ENCODE measurements at regions not wholly inside any gene's neighbourhood (a gene's known extent, or its start where the extent isn't known, plus 50 kb on each side); places are given as distances from the start of the nearest gene placed in this dataset.
"Not testable (repeated sequence)": the region's sequence is repeated elsewhere in the genome, so short reads cannot be mapped to it uniquely, and the experiment has no call there.

GRCh38 chr12:75699728-75700496, 188.5 kb upstream of the KRR1 start:
- H3K36me3 Mint-ChIP-seq (ENCODE audit: low read depth): no peaks in the 10 kb centered on the region
- H3K4me1 Mint-ChIP-seq: no peaks in the 10 kb centered on the region
- peaks cover 3% of the 10 kb centered on the region for H3K27me3 Mint-ChIP-seq
- H3K27ac Mint-ChIP-seq: no peak overlapping the region
- no peak for DNase-seq
- H3K9me3 Mint-ChIP-seq: no peaks in the 10 kb centered on the region
- H3K4me3 Mint-ChIP-seq: no peak overlapping the region
- intact Hi-C loops (cut with micrococcal nuclease): no loop called here

- intact Hi-C loops (cut with micrococcal nuclease): no loop called here
- DNase-seq: no peak
- Mint-ChIP-seq H3K4me1 (no peaks in the 10 kb centered on the region), H3K4me3 (no peak overlapping the region), H3K36me3 (ENCODE audit: low read depth) (no peaks in the 10 kb centered on the region), H3K27ac (no peak overlapping the region), H3K9me3 (peaks cover 3% of the 10 kb centered on the region), H3K27me3 (peaks cover 5% of the 10 kb centered on the region)
Observed at GRCh38 chr12:75699251-75699650, 187.8 kb upstream of the KRR1 start.

- Mint-ChIP-seq H3K27ac (no peak overlapping the region), H3K4me1 (no peaks in the 10 kb centered on the region), H3K9me3 (peaks cover 3% of the 10 kb centered on the region), H3K36me3 (ENCODE audit: low read depth) (no peaks in the 10 kb centered on the region), H3K27me3 (peaks cover 8% of the 10 kb centered on the region), H3K4me3 (no peak overlapping the region)
- intact Hi-C loops (cut with micrococcal nuclease): no loop called here
- no peak for DNase-seq
Observed at GRCh38 chr12:75698052-75698451, 186.6 kb upstream of the KRR1 start.

- Mint-ChIP-seq H3K27me3 (peaks cover 16% of the 10 kb centered on the region), H3K36me3 (ENCODE audit: low read depth) (no peaks in the 10 kb centered on the region), H3K4me3 (no peak overlapping the region), H3K9me3 (peaks cover 3% of the 10 kb centered on the region), H3K4me1 (no peaks in the 10 kb centered on the region), H3K27ac (no peak overlapping the region)
- peak; percentile 18 for DNase-seq
- intact Hi-C loops (cut with micrococcal nuclease): no loop called here
Observed at GRCh38 chr12:75695926-75696325, 184.5 kb upstream of the KRR1 start.

GRCh38 chr12:75694534-75695268, 183.3 kb upstream of the KRR1 start:
- intact Hi-C loops (cut with micrococcal nuclease): no loop called here
- DNase-seq: peak; percentile 21
- H3K36me3 Mint-ChIP-seq (ENCODE audit: low read depth): no peaks in the 10 kb centered on the region
- H3K27ac Mint-ChIP-seq: no peak overlapping the region
- no peak overlapping the region for H3K4me3 Mint-ChIP-seq
- no peaks in the 10 kb centered on the region for H3K4me1 Mint-ChIP-seq
- H3K9me3 Mint-ChIP-seq: peaks cover 3% of the 10 kb centered on the region
- H3K27me3 Mint-ChIP-seq: peaks cover 16% of the 10 kb centered on the region

- H3K27me3 Mint-ChIP-seq: peaks cover 17% of the 10 kb centered on the region
- peaks cover 3% of the 10 kb centered on the region for H3K9me3 Mint-ChIP-seq
- H3K27ac Mint-ChIP-seq: no peak overlapping the region
- H3K36me3 Mint-ChIP-seq (ENCODE audit: low read depth): no peaks in the 10 kb centered on the region
- H3K4me3 Mint-ChIP-seq: no peak overlapping the region
- no peaks in the 10 kb centered on the region for H3K4me1 Mint-ChIP-seq
- intact Hi-C loops (cut with micrococcal nuclease): no loop called here
- no peak for DNase-seq
Observed at GRCh38 chr12:75692876-75693275, 181.5 kb upstream of the KRR1 start.

GRCh38 chr12:75690296-75690955, 179.0 kb upstream of the KRR1 start:
- Mint-ChIP-seq H3K27ac (no peak overlapping the region), H3K27me3 (peaks cover 18% of the 10 kb centered on the region), H3K9me3 (peaks cover 3% of the 10 kb centered on the region), H3K36me3 (ENCODE audit: low read depth) (no peaks in the 10 kb centered on the region), H3K4me3 (no peak overlapping the region), H3K4me1 (no peaks in the 10 kb centered on the region)
- DNase-seq: peak; percentile 41
- intact Hi-C loops (cut with micrococcal nuclease): no loop called here

- intact Hi-C loops (cut with micrococcal nuclease); H3K27ac Mint-ChIP-seq; H3K4me3 Mint-ChIP-seq; H3K4me1 Mint-ChIP-seq; H3K27me3 Mint-ChIP-seq; H3K36me3 Mint-ChIP-seq (ENCODE audit: low read depth); H3K9me3 Mint-ChIP-seq: not testable (repeated sequence)
- peak; percentile 28 for DNase-seq
Observed at GRCh38 chr12:75686233-75686632, 174.8 kb upstream of the KRR1 start.

- H3K27ac Mint-ChIP-seq: no peak overlapping the region
- peaks cover 8% of the 10 kb centered on the region for H3K9me3 Mint-ChIP-seq
- peaks cover 6% of the 10 kb centered on the region for H3K27me3 Mint-ChIP-seq
- intact Hi-C loops (cut with micrococcal nuclease): no loop called here
- H3K4me3 Mint-ChIP-seq: no peak overlapping the region
- H3K36me3 Mint-ChIP-seq (ENCODE audit: low read depth): no peaks in the 10 kb centered on the region
- peaks cover 5% of the 10 kb centered on the region for H3K4me1 Mint-ChIP-seq
- DNase-seq: no peak
Observed at GRCh38 chr12:75685617-75686225, 174.3 kb upstream of the KRR1 start.

GRCh38 chr12:75684678-75685616, 173.5 kb upstream of the KRR1 start:
- Mint-ChIP-seq H3K4me1 (peaks cover 5% of the 10 kb centered on the region), H3K27ac (no peak overlapping the region), H3K9me3 (peaks cover 8% of the 10 kb centered on the region), H3K27me3 (peaks cover 6% of the 10 kb centered on the region), H3K4me3 (no peak overlapping the region), H3K36me3 (ENCODE audit: low read depth) (no peaks in the 10 kb centered on the region)
- DNase-seq: no peak
- intact Hi-C loops (cut with micrococcal nuclease): no loop called here

GRCh38 chr12:75683995-75684586, 172.7 kb upstream of the KRR1 start:
- H3K27ac Mint-ChIP-seq; intact Hi-C loops (cut with micrococcal nuclease); H3K36me3 Mint-ChIP-seq (ENCODE audit: low read depth); H3K27me3 Mint-ChIP-seq; DNase-seq; H3K4me3 Mint-ChIP-seq; H3K9me3 Mint-ChIP-seq; H3K4me1 Mint-ChIP-seq: not testable (repeated sequence)

- H3K36me3 Mint-ChIP-seq (ENCODE audit: low read depth): no peaks in the 10 kb centered on the region
- intact Hi-C loops (cut with micrococcal nuclease): no loop called here
- H3K4me1 Mint-ChIP-seq: peaks cover 5% of the 10 kb centered on the region
Observed at GRCh38 chr12:75683220-75683619, 171.8 kb upstream of the KRR1 start.

GRCh38 chr12:75677522-75677921, 166.1 kb upstream of the KRR1 start:
- Mint-ChIP-seq H3K4me3 (no peak overlapping the region), H3K27ac (no peak overlapping the region), H3K9me3 (peaks cover 8% of the 10 kb centered on the region), H3K36me3 (ENCODE audit: low read depth) (no peaks in the 10 kb centered on the region), H3K27me3 (peaks cover 5% of the 10 kb centered on the region), H3K4me1 (no peaks in the 10 kb centered on the region)
- intact Hi-C loops (cut with micrococcal nuclease): no loop called here
- DNase-seq: no peak

More at GRCh38 chr12:75683220-75683619, 171.8 kb upstream of the KRR1 start:
- Mint-ChIP-seq H3K27ac (no peak overlapping the region), H3K9me3 (peaks cover 8% of the 10 kb centered on the region), H3K4me3 (no peak overlapping the region), H3K27me3 (peaks cover 6% of the 10 kb centered on the region)
- DNase-seq: no peak
